Naive thymus-derived CD8-positive, alpha-beta T cell (primary cell): ENCODE measurements at regions not wholly inside any gene's neighbourhood (a gene's known extent, or its start where the extent isn't known, plus 50 kb on each side); places are given as distances from the start of the nearest gene placed in this dataset.
A peak's percentile ranks its signal among the peaks of the same experiment; 100 is the strongest.
"Not testable (repeated sequence)": the region's sequence is repeated elsewhere in the genome, so short reads cannot be mapped to it uniquely, and the experiment has no call there.

Experiments used
- ATAC-seq, 2 donors: fragments of 150-1000 bp; cut with Tn5 transposase in 1 of 2; sonication (Bioruptor Pico), chemical (Tn5 transposase) in 1 of 2; 1 replicate in 1 of 2; 2 replicates in 1 of 2; pipeline ENCODE4 v1.10.0; 2021; ENCODE audit warnings: mild to moderate bottlenecking in 2 of 2, moderate library complexity in 2 of 2
- POLR2A ChIA-PET: fragments of 350-600 bp; sonication (Branson Sonifier 250); formaldehyde crosslinking; loops from one replicate; lab custom pipeline; 2021; ENCODE audit warnings: antibody characterized with exemption; lab: Charles Lee
- DNase-seq, 10 donors: peaks; one replicate each; pipeline versions ENCODE4 v3.0.0 to v3.0.0-alpha.2; 2020 to 2022
- H3K27ac Mint-ChIP-seq, 10 donors: one replicate each; pipeline ENCODE4 v1.8.0; 2020 to 2022; ENCODE audit warnings: mild to moderate bottlenecking in 10 of 10, mixed read lengths in 10 of 10, moderate library complexity in 4 of 10, inconsistent platforms in 1 of 10
- H3K27me3 Mint-ChIP-seq, 5 donors: one replicate each; pipeline ENCODE4 v1.8.0; 2021 to 2022; ENCODE audit warnings: mixed read lengths in 5 of 5
- H3K36me3 Mint-ChIP-seq, 3 donors: one replicate each; pipeline ENCODE4 v1.8.0; 2020 to 2022; ENCODE audit warnings: mixed read lengths in 3 of 3, mild to moderate bottlenecking in 2 of 3, inconsistent platforms in 1 of 3
- H3K4me1 Mint-ChIP-seq, 4 donors: one replicate each; pipeline ENCODE4 v1.8.0; 2021 to 2022; ENCODE audit warnings: mixed read lengths in 4 of 4
- H3K4me3 Mint-ChIP-seq, 10 donors: one replicate each; pipeline ENCODE4 v1.8.0; 2020 to 2022; ENCODE audit warnings: mild to moderate bottlenecking in 10 of 10, mixed read lengths in 10 of 10, moderate library complexity in 6 of 10, inconsistent platforms in 1 of 10
- H3K9me3 Mint-ChIP-seq, 9 donors: one replicate each; pipeline ENCODE4 v1.8.0; 2020 to 2022; ENCODE audit warnings: mixed read lengths in 9 of 9, mild to moderate bottlenecking in 3 of 9, inconsistent platforms in 1 of 9, moderate library complexity in 1 of 9

GRCh38 chr3:127417709-127418559 lies 130.1 kb upstream of the PRR20G start:
- Mint-ChIP-seq H3K4me1 (no peaks in the 10 kb centered on the region), H3K36me3 (no peaks in the 10 kb centered on the region), H3K27me3 (peaks cover 21 to 84% (median 41%) of the 10 kb centered on the region in 5 donors), H3K9me3 (peaks cover 0 to 2% (median 0%) of the 10 kb centered on the region in 9 donors), H3K4me3 (no peak overlapping the region), H3K27ac (peak overlapping the region in 2 of 10 donors; percentile 35 to 49)
- POLR2A ChIA-PET = no interaction called here
- DNase-seq = no peak
- ATAC-seq = no peak

- Mint-ChIP-seq H3K27me3 (peaks cover 21 to 79% (median 45%) of the 10 kb centered on the region in 5 donors), H3K4me3 (no peak overlapping the region), H3K36me3 (no peaks in the 10 kb centered on the region), H3K4me1 (no peaks in the 10 kb centered on the region), H3K27ac (no peak overlapping the region), H3K9me3 (no peaks in the 10 kb centered on the region)
- ATAC-seq = no peak
- no peak for DNase-seq
- POLR2A ChIA-PET = no interaction called here
Observed at GRCh38 chr3:127413871-127414270, 126.0 kb upstream of the PRR20G start.

GRCh38 chr3:127413318-127413673 lies 125.5 kb upstream of the PRR20G start:
- Mint-ChIP-seq H3K27ac (no peak overlapping the region), H3K27me3 (peaks cover 21 to 75% (median 43%) of the 10 kb centered on the region in 5 donors), H3K4me3 (no peak overlapping the region), H3K36me3 (no peaks in the 10 kb centered on the region), H3K9me3 (no peaks in the 10 kb centered on the region), H3K4me1 (no peaks in the 10 kb centered on the region)
- POLR2A ChIA-PET = no interaction called here
- DNase-seq = no peak
- no peak for ATAC-seq

GRCh38 chr3:127412578-127413317 lies 124.9 kb upstream of the PRR20G start:
- POLR2A ChIA-PET = no interaction called here
- ATAC-seq (no peak), DNase-seq (no peak)
- H3K9me3 Mint-ChIP-seq = no peaks in the 10 kb centered on the region
- H3K27me3 Mint-ChIP-seq = peaks cover 19 to 75% (median 38%) of the 10 kb centered on the region in 5 donors
- no peak overlapping the region for H3K27ac Mint-ChIP-seq
- no peak overlapping the region for H3K4me3 Mint-ChIP-seq
- H3K36me3 Mint-ChIP-seq = no peaks in the 10 kb centered on the region
- peaks cover 0 to 2% (median 0%) of the 10 kb centered on the region in 4 donors for H3K4me1 Mint-ChIP-seq

- POLR2A ChIA-PET, H3K27ac Mint-ChIP-seq, H3K4me3 Mint-ChIP-seq, H3K36me3 Mint-ChIP-seq, DNase-seq, ATAC-seq, H3K9me3 Mint-ChIP-seq, H3K4me1 Mint-ChIP-seq: not testable (repeated sequence)
- H3K27me3 Mint-ChIP-seq = peaks cover 12 to 75% (median 40%) of the 10 kb centered on the region in 5 donors
Observed at GRCh38 chr3:127411875-127412274, 124.0 kb upstream of the PRR20G start.

- no peak for DNase-seq
- no peaks in the 10 kb centered on the region for H3K36me3 Mint-ChIP-seq
- ATAC-seq = no peak
Observed at GRCh38 chr3:127411083-127411727, 123.4 kb upstream of the PRR20G start.

GRCh38 chr3:127410678-127411077 lies 122.8 kb upstream of the PRR20G start:
- no peak overlapping the region for H3K4me3 Mint-ChIP-seq
- H3K9me3 Mint-ChIP-seq = no peaks in the 10 kb centered on the region
- H3K27ac Mint-ChIP-seq = no peak overlapping the region
- H3K27me3 Mint-ChIP-seq = peaks cover 12 to 75% (median 46%) of the 10 kb centered on the region in 5 donors
- DNase-seq = no peak
- H3K4me1 Mint-ChIP-seq = peaks cover 0 to 5% (median 0%) of the 10 kb centered on the region in 4 donors
- ATAC-seq = no peak
- no peaks in the 10 kb centered on the region for H3K36me3 Mint-ChIP-seq
- POLR2A ChIA-PET = no interaction called here

More at GRCh38 chr3:127411083-127411727, 123.4 kb upstream of the PRR20G start:
- H3K27me3 Mint-ChIP-seq = peaks cover 12 to 75% (median 41%) of the 10 kb centered on the region in 5 donors
- peaks cover 0 to 5% (median 0%) of the 10 kb centered on the region in 4 donors for H3K4me1 Mint-ChIP-seq
- H3K27ac Mint-ChIP-seq = no peak overlapping the region
- H3K4me3 Mint-ChIP-seq = no peak overlapping the region
- H3K9me3 Mint-ChIP-seq = no peaks in the 10 kb centered on the region
- POLR2A ChIA-PET = no interaction called here

GRCh38 chr3:127410137-127410488 lies 122.3 kb upstream of the PRR20G start:
- Mint-ChIP-seq H3K27me3 (peaks cover 10 to 75% (median 47%) of the 10 kb centered on the region in 5 donors), H3K9me3 (no peaks in the 10 kb centered on the region), H3K4me1 (peaks cover 0 to 5% (median 0%) of the 10 kb centered on the region in 4 donors), H3K4me3 (no peak overlapping the region), H3K27ac (no peak overlapping the region), H3K36me3 (no peaks in the 10 kb centered on the region)
- DNase-seq (no peak), ATAC-seq (no peak)
- POLR2A ChIA-PET = no interaction called here

GRCh38 chr3:127409421-127410136 lies 121.7 kb upstream of the PRR20G start:
- POLR2A ChIA-PET = no interaction called here
- Mint-ChIP-seq H3K9me3 (no peaks in the 10 kb centered on the region), H3K36me3 (no peaks in the 10 kb centered on the region), H3K4me1 (peaks cover 0 to 5% (median 0%) of the 10 kb centered on the region in 4 donors), H3K27ac (no peak overlapping the region), H3K27me3 (peaks cover 8 to 73% (median 45%) of the 10 kb centered on the region in 5 donors), H3K4me3 (no peak overlapping the region)
- no peak for ATAC-seq
- no peak for DNase-seq

GRCh38 chr3:127408684-127409420 lies 121.0 kb upstream of the PRR20G start:
- no peak overlapping the region for H3K4me3 Mint-ChIP-seq
- no peak for DNase-seq
- POLR2A ChIA-PET = no interaction called here
- H3K27me3 Mint-ChIP-seq = peaks cover 4 to 66% (median 40%) of the 10 kb centered on the region in 5 donors
- ATAC-seq = no peak
- no peak overlapping the region for H3K27ac Mint-ChIP-seq
- peaks cover 0 to 5% (median 0%) of the 10 kb centered on the region in 4 donors for H3K4me1 Mint-ChIP-seq
- no peaks in the 10 kb centered on the region for H3K9me3 Mint-ChIP-seq
- no peaks in the 10 kb centered on the region for H3K36me3 Mint-ChIP-seq

GRCh38 chr3:127408022-127408683 lies 120.3 kb upstream of the PRR20G start:
- Mint-ChIP-seq H3K4me1 (peaks cover 0 to 5% (median 0%) of the 10 kb centered on the region in 4 donors), H3K27ac (no peak overlapping the region), H3K4me3 (no peak overlapping the region), H3K36me3 (no peaks in the 10 kb centered on the region), H3K27me3 (peaks cover 2 to 59% (median 37%) of the 10 kb centered on the region in 5 donors), H3K9me3 (no peaks in the 10 kb centered on the region)
- POLR2A ChIA-PET = no interaction called here
- ATAC-seq = no peak
- no peak for DNase-seq
